ENCODE measurements at regions not wholly inside any gene's neighbourhood (a gene's known extent, or its start where the extent isn't known, plus 50 kb on each side); places are given as distances from the start of the nearest gene placed in this dataset.

GRCh38 chr5:57581772-57582171, 99.2 kb upstream of the ACTBL2 start:
- DNase-seq: no peak

- no peak for DNase-seq
Observed at GRCh38 chr5:57581222-57581621, 98.6 kb upstream of the ACTBL2 start.

DNA sequence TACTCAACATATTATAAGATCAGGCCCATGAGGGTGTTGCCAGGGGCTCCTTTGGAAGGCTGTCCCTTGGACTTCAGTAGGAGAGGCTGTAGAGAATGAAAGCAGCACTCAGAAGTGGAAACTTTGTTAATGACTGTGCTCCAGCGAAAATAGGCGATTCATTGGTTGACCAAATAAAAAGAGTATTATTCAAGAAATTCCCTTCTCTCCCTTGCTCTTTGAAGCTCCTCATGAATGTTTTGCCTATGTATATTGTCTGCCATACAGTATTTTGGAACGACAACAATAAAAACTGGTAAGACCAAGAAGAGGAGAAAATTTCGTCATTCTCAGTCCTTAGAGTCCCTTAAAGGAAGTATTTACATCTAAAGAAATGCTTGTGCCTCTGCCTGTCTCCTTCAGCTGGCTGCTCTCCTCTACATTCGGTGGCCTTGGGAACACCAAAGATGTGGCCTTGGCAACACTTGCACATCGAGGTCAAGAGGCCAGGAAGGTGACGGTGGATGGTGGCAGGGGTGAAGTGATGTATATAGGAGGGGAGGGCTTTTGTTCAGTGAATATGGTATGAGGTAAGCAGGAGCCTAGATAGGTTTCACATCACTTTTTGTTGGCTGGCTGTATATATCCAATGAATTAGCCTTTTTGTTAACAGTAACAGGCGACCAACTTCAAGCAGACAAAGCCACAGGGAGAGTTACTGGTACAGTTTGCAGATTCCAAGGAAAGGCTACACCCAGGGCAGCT, 95.0 kb upstream of the ACTBL2 start:
- no peak for DNase-seq

DNA sequence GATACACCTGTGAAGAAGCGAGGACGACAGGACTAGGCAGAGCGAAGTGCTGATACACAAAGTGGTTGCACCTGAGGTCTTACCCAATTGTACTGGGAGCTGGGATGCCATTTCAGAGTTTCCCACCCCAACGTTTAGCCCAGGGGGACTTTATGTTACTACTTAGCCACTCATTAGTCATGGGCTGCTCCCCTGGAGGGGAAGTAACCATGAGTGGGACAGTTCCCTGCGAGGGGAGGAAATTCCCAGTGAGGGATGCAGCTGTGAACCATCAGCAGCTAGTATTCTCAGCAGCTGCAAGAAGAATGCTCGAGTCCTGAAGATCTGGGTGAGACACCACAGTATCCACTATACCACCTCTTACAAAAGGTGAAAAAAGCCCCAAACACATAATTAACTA, 93.7 kb upstream of the ACTBL2 start:
- no peak for DNase-seq

GRCh38 chr5:57575839-57576238, 93.2 kb upstream of the ACTBL2 start:
- no peak for DNase-seq

GRCh38 chr5:57572461-57572860, 89.8 kb upstream of the ACTBL2 start:
- no peak for DNase-seq

GRCh38 chr5:57569601-57570000, 87.0 kb upstream of the ACTBL2 start:
- DNase-seq: no peak

- DNase-seq: no peak
Observed at GRCh38 chr5:57568136-57568535, 85.5 kb upstream of the ACTBL2 start.

DNA sequence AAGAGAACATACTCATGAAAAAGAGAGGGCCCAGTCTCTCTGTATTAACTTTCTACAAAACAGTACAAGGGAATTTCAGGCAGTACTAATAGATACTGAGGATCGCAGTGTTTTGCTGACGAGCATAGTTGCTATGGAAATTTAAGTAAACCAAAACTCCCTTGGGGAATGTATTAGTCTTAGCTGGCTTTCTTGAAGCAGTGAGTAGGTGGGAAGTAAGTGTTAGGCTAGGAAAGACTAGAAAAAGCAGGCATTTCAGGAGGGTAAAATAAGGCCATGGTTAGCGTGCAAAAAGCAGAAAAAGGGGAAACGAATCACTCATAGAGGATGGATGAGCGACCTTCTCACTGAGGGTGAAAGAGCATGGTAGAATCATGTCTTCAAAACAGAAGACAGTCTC, 84.3 kb upstream of the ACTBL2 start:
- DNase-seq: no peak

- DNase-seq: no peak
Observed at GRCh38 chr5:57561231-57561842, 78.7 kb upstream of the ACTBL2 start.

GRCh38 chr5:57559110-57559635, 76.6 kb upstream of the ACTBL2 start:
- no peak for DNase-seq

DNA sequence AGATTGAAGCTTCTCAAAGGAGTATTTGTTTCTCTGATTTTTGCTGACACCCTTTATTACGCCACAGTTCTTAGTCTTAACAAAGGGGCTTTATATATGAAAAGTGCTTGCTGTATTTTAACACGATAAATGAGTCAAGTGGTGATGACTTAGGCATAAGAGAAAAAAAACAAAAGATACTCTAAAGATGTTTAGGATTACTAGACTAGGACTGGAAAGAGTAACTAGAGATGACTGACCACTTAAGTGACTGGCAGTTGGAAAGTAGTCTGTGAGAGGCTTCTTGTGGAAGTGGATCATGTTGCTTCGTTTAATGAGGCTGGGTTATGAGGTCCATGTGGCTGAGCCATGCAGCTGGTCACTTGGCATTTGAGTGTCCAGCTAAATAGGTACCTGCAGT, 69.4 kb upstream of the ACTBL2 start:
- no peak for DNase-seq

DNA sequence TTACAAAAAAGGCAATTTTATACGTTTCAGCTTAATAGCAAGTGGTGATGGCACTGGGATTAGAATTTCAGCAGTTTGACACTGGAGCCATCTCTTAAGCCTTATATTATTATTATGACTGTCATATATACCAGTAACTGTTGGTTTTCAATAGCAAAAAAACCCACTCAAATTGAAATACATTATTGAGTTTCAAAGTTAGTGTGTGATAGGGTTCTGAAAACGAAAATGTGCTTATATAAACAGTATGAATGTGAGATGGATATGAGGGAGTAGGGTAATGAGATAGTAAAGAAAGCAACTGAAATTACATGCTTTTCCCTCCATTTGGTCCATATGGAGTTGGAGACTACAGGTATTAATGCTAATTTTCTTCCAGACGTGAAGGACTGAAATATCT, 68.6 kb upstream of the ACTBL2 start:
- no peak for DNase-seq

GRCh38 chr5:57550132-57550531, 67.5 kb upstream of the ACTBL2 start:
- DNase-seq: peak; percentile 50

GRCh38 chr5:57549566-57549965, 67.0 kb upstream of the ACTBL2 start:
- DNase-seq: no peak

GRCh38 chr5:57540823-57541222, 58.2 kb upstream of the ACTBL2 start:
- no peak for DNase-seq

- DNase-seq: no peak
Observed at GRCh38 chr5:57539281-57539701, 56.7 kb upstream of the ACTBL2 start.

- DNase-seq: no peak
Observed at GRCh38 chr5:57538341-57538955, 55.8 kb upstream of the ACTBL2 start.

GRCh38 chr5:57537811-57538210, 55.2 kb upstream of the ACTBL2 start:
- DNase-seq: no peak

DNA sequence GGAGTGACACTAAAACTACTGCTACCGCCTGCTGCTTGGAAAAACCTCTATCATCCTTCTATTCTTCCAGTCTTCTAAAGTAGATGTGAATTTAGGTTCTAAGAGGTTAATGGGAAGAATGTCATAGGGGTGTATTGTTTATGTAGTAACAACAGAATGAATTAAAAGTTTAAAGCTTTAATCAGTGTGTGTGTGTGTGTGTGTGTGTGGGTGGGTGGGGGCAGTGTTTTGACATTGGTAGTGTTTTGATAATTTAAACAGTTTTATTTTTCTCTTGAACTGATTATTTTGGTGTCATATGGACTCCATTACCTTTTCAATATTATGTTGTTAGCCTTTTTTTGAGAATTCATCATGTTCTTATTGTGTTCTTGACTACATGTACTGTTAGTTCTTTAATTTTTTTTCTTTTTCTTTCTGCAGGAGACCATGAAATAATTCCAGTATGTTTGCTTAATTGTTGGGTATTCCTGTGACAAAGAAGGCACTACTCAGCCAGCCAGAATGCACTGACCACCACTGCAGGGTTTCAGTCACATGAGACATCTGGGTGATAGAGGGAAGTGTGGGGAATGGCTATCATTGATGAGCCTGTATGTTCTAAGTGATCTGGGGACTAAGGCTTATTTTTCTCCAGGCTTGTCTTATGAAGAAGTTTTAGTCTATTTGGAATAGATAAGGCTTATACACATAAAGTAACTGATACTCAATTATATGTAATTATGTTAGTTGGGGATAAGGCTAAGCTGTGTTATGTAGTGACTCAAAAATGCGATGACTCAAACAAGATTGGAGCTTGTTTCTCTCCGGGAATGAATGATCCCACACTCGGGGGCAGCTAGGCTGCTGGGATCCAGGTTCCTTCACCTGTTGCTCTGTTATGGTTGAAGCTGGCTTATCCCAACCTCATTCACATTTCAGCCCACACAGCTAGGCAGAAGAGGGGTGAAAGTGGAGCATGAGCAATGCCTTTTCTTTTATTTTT, 50.2 kb upstream of the ACTBL2 start:
- DNase-seq: no peak

All from NCI-H524 treated with DMSO at 0.1 percent for 48 hours (cell line).